AG04450 (cell line): ENCODE measurements at regions not wholly inside any gene's neighbourhood (a gene's known extent, or its start where the extent isn't known, plus 50 kb on each side); places are given as distances from the start of the nearest gene placed in this dataset.
A peak's percentile ranks its signal among the peaks of the same experiment; 100 is the strongest.

Experiments
- CTCF ChIA-PET: fragments of 300-600, 350-600 bp; formaldehyde crosslinking; extraction: SDS; loops from one replicate; lab custom pipeline; 2022; ENCODE audit warnings: antibody characterized with exemption, inconsistent platforms; lab: Charles Lee
- POLR2A ChIA-PET: fragments of 350-600 bp; formaldehyde crosslinking; extraction: SDS; loops from one replicate; lab custom pipeline; 2021; ENCODE audit warnings: antibody characterized with exemption, inconsistent platforms; lab: Yijun Ruan, JAX
- DNase-seq: peaks from one replicate; pipeline ENCODE4 v3.0.0-alpha.2; 2011; ENCODE audit warnings: low read depth, low spot score
- H3K27ac ChIP-seq: one replicate; pipeline ENCODE4 v1.5.1; 2012; ENCODE audit warnings: low read depth, low read length, control low read depth
- H3K27me3 ChIP-seq: one replicate; pipeline ENCODE4 v1.6.0; 2012; ENCODE audit warnings: low read length; ENCODE audit not compliant: control insufficient read depth, insufficient read depth
- H3K4me3 ChIP-seq: 2 replicates; pipeline ENCODE4 v1.5.1; 2011; ENCODE audit warnings: mild to moderate bottlenecking, low read depth, low read length, control low read depth
- H3K9me3 ChIP-seq: 2 replicates; pipeline ENCODE4 v1.5.1; 2012; ENCODE audit warnings: low read length; ENCODE audit not compliant: control insufficient read depth, insufficient read depth
- CTCF ChIP-seq: IDR thresholded peaks from 2 replicates; pipeline ENCODE4 v1.5.1; 2011; ENCODE audit warnings: low read depth, low read length, control low read depth, inconsistent platforms

- ChIA-PET POLR2A (no interaction called here), CTCF (no interaction called here)
- DNase-seq: no peak
Observed at GRCh38 chr5:20683241-20683940, 695.4 kb upstream of the CDH18 start.

GRCh38 chr5:20680718-20681302, 692.8 kb upstream of the CDH18 start:
- Histone ChIP-seq H3K27ac (no peak overlapping the region), H3K4me3 (no peak overlapping the region), H3K27me3 (no peaks in the 10 kb centered on the region), H3K9me3 (no peaks in the 10 kb centered on the region)
- ChIA-PET CTCF (no interaction called here), POLR2A (no interaction called here)
- TF ChIP-seq CTCF: no peak
- DNase-seq: no peak

More at GRCh38 chr5:20683241-20683940, 695.4 kb upstream of the CDH18 start:
- Histone ChIP-seq H3K9me3 (no peaks in the 10 kb centered on the region), H3K27me3 (no peaks in the 10 kb centered on the region), H3K4me3 (no peak overlapping the region), H3K27ac (no peak overlapping the region)
- no peak for TF ChIP-seq CTCF

GRCh38 chr5:20678814-20679298, 690.9 kb upstream of the CDH18 start:
- ChIA-PET POLR2A (no interaction called here), CTCF (no interaction called here)
- peak; percentile 41 for DNase-seq
- H3K9me3 ChIP-seq: no peaks in the 10 kb centered on the region
- H3K4me3 ChIP-seq: no peak overlapping the region
- H3K27ac ChIP-seq: peak overlapping the region; percentile 41
- TF ChIP-seq CTCF: no peak
- no peaks in the 10 kb centered on the region for H3K27me3 ChIP-seq

DNA sequence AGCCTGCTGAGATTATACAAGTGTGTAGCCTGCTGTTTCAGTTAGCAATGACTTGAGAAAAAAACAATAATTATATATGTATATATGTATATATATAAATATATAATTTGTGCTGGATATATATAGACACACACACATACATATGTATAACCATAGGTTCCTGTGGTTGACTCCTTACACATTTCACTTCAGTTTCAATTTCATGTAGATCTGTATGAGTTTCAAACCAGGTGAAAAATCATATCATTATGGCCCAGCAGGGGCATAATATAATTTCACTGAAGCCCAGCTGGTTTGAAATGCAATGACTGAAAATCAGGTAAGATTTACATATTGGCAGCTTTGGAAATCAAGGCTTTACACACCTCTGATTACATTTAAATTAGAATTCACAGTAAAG, 690.4 kb upstream of the CDH18 start:
- peak overlapping the region; percentile 41 for H3K27ac ChIP-seq
- ChIA-PET CTCF (no interaction called here), POLR2A (no interaction called here)

More for the DNA sequence above, 690.4 kb upstream of the CDH18 start:
- TF ChIP-seq CTCF: no peak
- Histone ChIP-seq H3K27me3 (no peaks in the 10 kb centered on the region), H3K9me3 (no peaks in the 10 kb centered on the region), H3K4me3 (no peak overlapping the region)
- DNase-seq: no peak
